HCT116 (cell line): ENCODE measurements at regions not wholly inside any gene's neighbourhood (a gene's known extent, or its start where the extent isn't known, plus 50 kb on each side); places are given as distances from the start of the nearest gene placed in this dataset.

ENCODE experiments used
- JUND ChIP-seq: IDR thresholded peaks from 2 replicates; pipeline ENCODE4 v1.6.1; 2012
- RAD21 ChIP-seq: IDR thresholded peaks from 2 replicates; pipeline ENCODE4 v1.6.1; 2012; ENCODE audit warnings: low read depth, mild to moderate bottlenecking
- YY1 ChIP-seq: IDR thresholded peaks from 2 replicates; pipeline ENCODE4 v1.6.1; 2011; ENCODE audit warnings: low read length, low read depth, moderate library complexity, mild to moderate bottlenecking; ENCODE audit not compliant: insufficient replicate concordance; ENCODE audit errors: extremely low read depth
- TF ChIP-seq, protein P1 (sequence below): IDR thresholded peaks from 2 replicates; pipeline ENCODE4 v1.6.1; 2012
- TF ChIP-seq, protein P2 (sequence below): IDR thresholded peaks from 2 replicates; pipeline ENCODE4 v1.6.1; 2012
- TF ChIP-seq, protein P3 (sequence below): IDR thresholded peaks from 2 replicates; pipeline ENCODE4 v1.6.1; 2012; ENCODE audit warnings: low read depth

GRCh38 chr4:13920111-13920875 is 292.8 kb upstream of the BOD1L1 start:
- TF ChIP-seq RAD21 = no peak
- TF ChIP-seq, protein P1, sequence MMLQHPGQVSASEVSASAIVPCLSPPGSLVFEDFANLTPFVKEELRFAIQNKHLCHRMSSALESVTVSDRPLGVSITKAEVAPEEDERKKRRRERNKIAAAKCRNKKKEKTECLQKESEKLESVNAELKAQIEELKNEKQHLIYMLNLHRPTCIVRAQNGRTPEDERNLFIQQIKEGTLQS = no peak
- TF ChIP-seq, protein P2, sequence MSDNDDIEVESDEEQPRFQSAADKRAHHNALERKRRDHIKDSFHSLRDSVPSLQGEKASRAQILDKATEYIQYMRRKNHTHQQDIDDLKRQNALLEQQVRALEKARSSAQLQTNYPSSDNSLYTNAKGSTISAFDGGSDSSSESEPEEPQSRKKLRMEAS = no peak
- no peak for TF ChIP-seq JUND
- no peak for TF ChIP-seq YY1
- TF ChIP-seq, protein P3, sequence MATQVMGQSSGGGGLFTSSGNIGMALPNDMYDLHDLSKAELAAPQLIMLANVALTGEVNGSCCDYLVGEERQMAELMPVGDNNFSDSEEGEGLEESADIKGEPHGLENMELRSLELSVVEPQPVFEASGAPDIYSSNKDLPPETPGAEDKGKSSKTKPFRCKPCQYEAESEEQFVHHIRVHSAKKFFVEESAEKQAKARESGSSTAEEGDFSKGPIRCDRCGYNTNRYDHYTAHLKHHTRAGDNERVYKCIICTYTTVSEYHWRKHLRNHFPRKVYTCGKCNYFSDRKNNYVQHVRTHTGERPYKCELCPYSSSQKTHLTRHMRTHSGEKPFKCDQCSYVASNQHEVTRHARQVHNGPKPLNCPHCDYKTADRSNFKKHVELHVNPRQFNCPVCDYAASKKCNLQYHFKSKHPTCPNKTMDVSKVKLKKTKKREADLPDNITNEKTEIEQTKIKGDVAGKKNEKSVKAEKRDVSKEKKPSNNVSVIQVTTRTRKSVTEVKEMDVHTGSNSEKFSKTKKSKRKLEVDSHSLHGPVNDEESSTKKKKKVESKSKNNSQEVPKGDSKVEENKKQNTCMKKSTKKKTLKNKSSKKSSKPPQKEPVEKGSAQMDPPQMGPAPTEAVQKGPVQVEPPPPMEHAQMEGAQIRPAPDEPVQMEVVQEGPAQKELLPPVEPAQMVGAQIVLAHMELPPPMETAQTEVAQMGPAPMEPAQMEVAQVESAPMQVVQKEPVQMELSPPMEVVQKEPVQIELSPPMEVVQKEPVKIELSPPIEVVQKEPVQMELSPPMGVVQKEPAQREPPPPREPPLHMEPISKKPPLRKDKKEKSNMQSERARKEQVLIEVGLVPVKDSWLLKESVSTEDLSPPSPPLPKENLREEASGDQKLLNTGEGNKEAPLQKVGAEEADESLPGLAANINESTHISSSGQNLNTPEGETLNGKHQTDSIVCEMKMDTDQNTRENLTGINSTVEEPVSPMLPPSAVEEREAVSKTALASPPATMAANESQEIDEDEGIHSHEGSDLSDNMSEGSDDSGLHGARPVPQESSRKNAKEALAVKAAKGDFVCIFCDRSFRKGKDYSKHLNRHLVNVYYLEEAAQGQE = no peak
